ENCODE measurements at regions not wholly inside any gene's neighbourhood (a gene's known extent, or its start where the extent isn't known, plus 50 kb on each side); places are given as distances from the start of the nearest gene placed in this dataset.

- H3K27me3 ChIP-seq (ENCODE audit: insufficient read depth, low read length), result no peaks in the 10 kb centered on the region; the same call in 1 of the 2 replicates
- no peaks in the 10 kb centered on the region for H3K36me3 ChIP-seq (ENCODE audit: control insufficient read depth in 1 of 2, insufficient read depth in 2 of 2, low read length in 2 of 2)
- no TSS peak for BruUV-seq (replicated peaks)
- ChIA-PET RAD21 (ENCODE audit: low non-redundant PET in 1 of 2, low total read pairs in 2 of 2, uncharacterized antibody in 2 of 2, unreplicated experiment in 2 of 2) (no interaction called here), POLR2A (no interaction called here), CTCF (no interaction called here)
- intact Hi-C loops (cut with micrococcal nuclease), result no loop called here
- no peak overlapping the region for H3K27ac ChIP-seq (ENCODE audit: low read depth, low read length)
- H3K4me3 ChIP-seq (replicated peaks in 1 of 2; ENCODE audit: low read depth in 1 of 2, low read length in 2 of 2), result no peak overlapping the region
- no peak overlapping the region for H3K4me2 ChIP-seq (ENCODE audit: low read length)
- no peaks in the 10 kb centered on the region for H3K9me3 ChIP-seq (ENCODE audit: control insufficient read depth in 1 of 2, insufficient read depth in 1 of 2, low read depth in 1 of 2, low read length in 2 of 2)
- no peaks in the 10 kb centered on the region for H4K20me1 ChIP-seq (ENCODE audit: insufficient read depth)
- no peak overlapping the region for H3K9ac ChIP-seq (ENCODE audit: low read length)
- H2AFZ ChIP-seq (ENCODE audit: low read depth, low read length, poor library complexity, severe bottlenecking), result no peak overlapping the region
- H3K4me1 ChIP-seq (ENCODE audit: control insufficient read depth in 1 of 2, insufficient read depth in 2 of 2, low read length in 2 of 2), result no peaks in the 10 kb centered on the region
- no peak for ATAC-seq
- no peak for DNase-seq (ENCODE audit: low read depth, low spot score)
- H3K79me2 ChIP-seq (ENCODE audit: insufficient read depth, low read length), result no peaks in the 10 kb centered on the region
- no peaks in the 10 kb centered on the region for H3K9me2 ChIP-seq (ENCODE audit: insufficient read depth)
- TF ChIP-seq CEBPB (IDR thresholded peaks at IDR 0.05; ENCODE audit: low read depth) (no peak), SRF (IDR thresholded peaks at IDR 0.05; ENCODE audit: low read depth) (no peak), EZH2phosphoT487 (IDR thresholded peaks at IDR 0.05; ENCODE audit: borderline replicate concordance) (no peak), ELF1 (IDR thresholded peaks at IDR 0.05; ENCODE audit: borderline replicate concordance, low read depth) (no peak), SIN3A (IDR thresholded peaks at IDR 0.05; ENCODE audit: low read depth) (no peak), JUND (IDR thresholded peaks at IDR 0.05) (no peak), EZH2 (IDR thresholded peaks at IDR 0.05) (no peak), ZFX (IDR thresholded peaks at IDR 0.05) (no peak), YY1 (IDR thresholded peaks at IDR 0.05; ENCODE audit: extremely low read depth, insufficient replicate concordance, low read depth, low read length) (no peak), CBX3 (IDR thresholded peaks at IDR 0.05; ENCODE audit: low read depth) (no peak), SP1 (IDR thresholded peaks at IDR 0.05; ENCODE audit: low read depth) (no peak), POLR2AphosphoS5 (IDR thresholded peaks at IDR 0.05; ENCODE audit: low read depth, low read length) (no peak), POLR2A (IDR thresholded peaks at IDR 0.05; ENCODE audit: borderline replicate concordance, extremely low read depth, insufficient read depth, insufficient read length) (no peak), TCF7L2 (IDR thresholded peaks at IDR 0.05; ENCODE audit: borderline replicate concordance, extremely low read depth, insufficient read depth, insufficient read length) (no peak)
- TF ChIP-seq, protein P1, sequence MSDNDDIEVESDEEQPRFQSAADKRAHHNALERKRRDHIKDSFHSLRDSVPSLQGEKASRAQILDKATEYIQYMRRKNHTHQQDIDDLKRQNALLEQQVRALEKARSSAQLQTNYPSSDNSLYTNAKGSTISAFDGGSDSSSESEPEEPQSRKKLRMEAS (IDR thresholded peaks at IDR 0.05), result no peak
- TF ChIP-seq, protein P2, sequence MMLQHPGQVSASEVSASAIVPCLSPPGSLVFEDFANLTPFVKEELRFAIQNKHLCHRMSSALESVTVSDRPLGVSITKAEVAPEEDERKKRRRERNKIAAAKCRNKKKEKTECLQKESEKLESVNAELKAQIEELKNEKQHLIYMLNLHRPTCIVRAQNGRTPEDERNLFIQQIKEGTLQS (IDR thresholded peaks at IDR 0.05), result no peak
- TF ChIP-seq, protein P3, sequence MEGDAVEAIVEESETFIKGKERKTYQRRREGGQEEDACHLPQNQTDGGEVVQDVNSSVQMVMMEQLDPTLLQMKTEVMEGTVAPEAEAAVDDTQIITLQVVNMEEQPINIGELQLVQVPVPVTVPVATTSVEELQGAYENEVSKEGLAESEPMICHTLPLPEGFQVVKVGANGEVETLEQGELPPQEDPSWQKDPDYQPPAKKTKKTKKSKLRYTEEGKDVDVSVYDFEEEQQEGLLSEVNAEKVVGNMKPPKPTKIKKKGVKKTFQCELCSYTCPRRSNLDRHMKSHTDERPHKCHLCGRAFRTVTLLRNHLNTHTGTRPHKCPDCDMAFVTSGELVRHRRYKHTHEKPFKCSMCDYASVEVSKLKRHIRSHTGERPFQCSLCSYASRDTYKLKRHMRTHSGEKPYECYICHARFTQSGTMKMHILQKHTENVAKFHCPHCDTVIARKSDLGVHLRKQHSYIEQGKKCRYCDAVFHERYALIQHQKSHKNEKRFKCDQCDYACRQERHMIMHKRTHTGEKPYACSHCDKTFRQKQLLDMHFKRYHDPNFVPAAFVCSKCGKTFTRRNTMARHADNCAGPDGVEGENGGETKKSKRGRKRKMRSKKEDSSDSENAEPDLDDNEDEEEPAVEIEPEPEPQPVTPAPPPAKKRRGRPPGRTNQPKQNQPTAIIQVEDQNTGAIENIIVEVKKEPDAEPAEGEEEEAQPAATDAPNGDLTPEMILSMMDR (IDR thresholded peaks at IDR 0.05 in 2 of 3, conservative IDR thresholded peaks at IDR 0.05 in 1 of 3; ENCODE audit: borderline replicate concordance in 1 of 3, insufficient read depth in 1 of 3, low read depth in 2 of 3, low read length in 2 of 3), result no peak
- TF ChIP-seq, protein P4, sequence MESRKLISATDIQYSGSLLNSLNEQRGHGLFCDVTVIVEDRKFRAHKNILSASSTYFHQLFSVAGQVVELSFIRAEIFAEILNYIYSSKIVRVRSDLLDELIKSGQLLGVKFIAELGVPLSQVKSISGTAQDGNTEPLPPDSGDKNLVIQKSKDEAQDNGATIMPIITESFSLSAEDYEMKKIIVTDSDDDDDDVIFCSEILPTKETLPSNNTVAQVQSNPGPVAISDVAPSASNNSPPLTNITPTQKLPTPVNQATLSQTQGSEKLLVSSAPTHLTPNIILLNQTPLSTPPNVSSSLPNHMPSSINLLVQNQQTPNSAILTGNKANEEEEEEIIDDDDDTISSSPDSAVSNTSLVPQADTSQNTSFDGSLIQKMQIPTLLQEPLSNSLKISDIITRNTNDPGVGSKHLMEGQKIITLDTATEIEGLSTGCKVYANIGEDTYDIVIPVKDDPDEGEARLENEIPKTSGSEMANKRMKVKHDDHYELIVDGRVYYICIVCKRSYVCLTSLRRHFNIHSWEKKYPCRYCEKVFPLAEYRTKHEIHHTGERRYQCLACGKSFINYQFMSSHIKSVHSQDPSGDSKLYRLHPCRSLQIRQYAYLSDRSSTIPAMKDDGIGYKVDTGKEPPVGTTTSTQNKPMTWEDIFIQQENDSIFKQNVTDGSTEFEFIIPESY (IDR thresholded peaks at IDR 0.05; ENCODE audit: extremely low read depth, insufficient replicate concordance, low read length), result no peak
- TF ChIP-seq, protein P5, sequence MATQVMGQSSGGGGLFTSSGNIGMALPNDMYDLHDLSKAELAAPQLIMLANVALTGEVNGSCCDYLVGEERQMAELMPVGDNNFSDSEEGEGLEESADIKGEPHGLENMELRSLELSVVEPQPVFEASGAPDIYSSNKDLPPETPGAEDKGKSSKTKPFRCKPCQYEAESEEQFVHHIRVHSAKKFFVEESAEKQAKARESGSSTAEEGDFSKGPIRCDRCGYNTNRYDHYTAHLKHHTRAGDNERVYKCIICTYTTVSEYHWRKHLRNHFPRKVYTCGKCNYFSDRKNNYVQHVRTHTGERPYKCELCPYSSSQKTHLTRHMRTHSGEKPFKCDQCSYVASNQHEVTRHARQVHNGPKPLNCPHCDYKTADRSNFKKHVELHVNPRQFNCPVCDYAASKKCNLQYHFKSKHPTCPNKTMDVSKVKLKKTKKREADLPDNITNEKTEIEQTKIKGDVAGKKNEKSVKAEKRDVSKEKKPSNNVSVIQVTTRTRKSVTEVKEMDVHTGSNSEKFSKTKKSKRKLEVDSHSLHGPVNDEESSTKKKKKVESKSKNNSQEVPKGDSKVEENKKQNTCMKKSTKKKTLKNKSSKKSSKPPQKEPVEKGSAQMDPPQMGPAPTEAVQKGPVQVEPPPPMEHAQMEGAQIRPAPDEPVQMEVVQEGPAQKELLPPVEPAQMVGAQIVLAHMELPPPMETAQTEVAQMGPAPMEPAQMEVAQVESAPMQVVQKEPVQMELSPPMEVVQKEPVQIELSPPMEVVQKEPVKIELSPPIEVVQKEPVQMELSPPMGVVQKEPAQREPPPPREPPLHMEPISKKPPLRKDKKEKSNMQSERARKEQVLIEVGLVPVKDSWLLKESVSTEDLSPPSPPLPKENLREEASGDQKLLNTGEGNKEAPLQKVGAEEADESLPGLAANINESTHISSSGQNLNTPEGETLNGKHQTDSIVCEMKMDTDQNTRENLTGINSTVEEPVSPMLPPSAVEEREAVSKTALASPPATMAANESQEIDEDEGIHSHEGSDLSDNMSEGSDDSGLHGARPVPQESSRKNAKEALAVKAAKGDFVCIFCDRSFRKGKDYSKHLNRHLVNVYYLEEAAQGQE (IDR thresholded peaks at IDR 0.05; ENCODE audit: low read depth), result no peak
These were observed 241.8 kb upstream of the IRF2BP2 start for GRCh38 chr1:234851450-234852438.
